Esophagus muscularis mucosa (tissue), 4 donors: ENCODE measurements at regions not wholly inside any gene's neighbourhood (a gene's known extent, or its start where the extent isn't known, plus 50 kb on each side); places are given as distances from the start of the nearest gene placed in this dataset.

Experiments
- EP300 ChIP-seq: sonication (generic); formaldehyde crosslinking; IDR thresholded peaks from one replicate; pipeline ENCODE4 v1.6.1; 2017; ENCODE audit warnings: antibody characterized with exemption
- POLR2AphosphoS5 ChIP-seq, 2 donors: sonication (generic); formaldehyde crosslinking; IDR thresholded peaks; one replicate each; pipeline ENCODE4 v1.6.1; 2017; ENCODE audit warnings: antibody characterized with exemption in 2 of 2
- TF ChIP-seq, protein P1 (sequence below), 3 experiments: fragments of 200-600 bp in 2 of 3; fragments of 450-650 bp in 1 of 3; sonication (generic) in 2 of 3; IDR thresholded peaks; one replicate each; pipeline ENCODE4 v1.5.1; 2017 to 2019; ENCODE audit warnings: antibody characterized with exemption in 3 of 3, mild to moderate bottlenecking in 2 of 3, moderate library complexity in 1 of 3

DNA sequence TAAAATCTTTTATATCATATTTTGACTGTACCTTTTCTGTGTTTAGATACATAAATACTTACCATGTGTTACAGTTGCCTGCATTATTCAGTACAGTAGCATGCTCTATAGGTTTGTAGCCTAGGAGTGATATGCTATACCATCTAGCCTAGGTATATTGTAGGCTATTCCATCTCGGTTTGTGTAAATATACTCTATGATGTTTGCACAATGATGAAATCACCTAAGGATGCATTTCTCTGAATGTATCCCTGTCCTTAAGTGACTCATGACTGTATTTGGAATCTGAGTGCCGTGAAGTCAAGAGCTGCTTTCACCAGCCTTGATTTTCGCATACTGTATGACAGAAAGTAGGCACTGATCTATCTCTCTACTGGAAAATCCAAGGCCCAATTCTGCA is 129.9 kb downstream of the UTRN start:
- TF ChIP-seq, protein P1, sequence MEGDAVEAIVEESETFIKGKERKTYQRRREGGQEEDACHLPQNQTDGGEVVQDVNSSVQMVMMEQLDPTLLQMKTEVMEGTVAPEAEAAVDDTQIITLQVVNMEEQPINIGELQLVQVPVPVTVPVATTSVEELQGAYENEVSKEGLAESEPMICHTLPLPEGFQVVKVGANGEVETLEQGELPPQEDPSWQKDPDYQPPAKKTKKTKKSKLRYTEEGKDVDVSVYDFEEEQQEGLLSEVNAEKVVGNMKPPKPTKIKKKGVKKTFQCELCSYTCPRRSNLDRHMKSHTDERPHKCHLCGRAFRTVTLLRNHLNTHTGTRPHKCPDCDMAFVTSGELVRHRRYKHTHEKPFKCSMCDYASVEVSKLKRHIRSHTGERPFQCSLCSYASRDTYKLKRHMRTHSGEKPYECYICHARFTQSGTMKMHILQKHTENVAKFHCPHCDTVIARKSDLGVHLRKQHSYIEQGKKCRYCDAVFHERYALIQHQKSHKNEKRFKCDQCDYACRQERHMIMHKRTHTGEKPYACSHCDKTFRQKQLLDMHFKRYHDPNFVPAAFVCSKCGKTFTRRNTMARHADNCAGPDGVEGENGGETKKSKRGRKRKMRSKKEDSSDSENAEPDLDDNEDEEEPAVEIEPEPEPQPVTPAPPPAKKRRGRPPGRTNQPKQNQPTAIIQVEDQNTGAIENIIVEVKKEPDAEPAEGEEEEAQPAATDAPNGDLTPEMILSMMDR (IDR thresholded peaks at IDR 0.05): no peak
- no peak for TF ChIP-seq POLR2AphosphoS5 (IDR thresholded peaks at IDR 0.05)
- no peak for TF ChIP-seq EP300
